ENCODE measurements at regions not wholly inside any gene's neighbourhood (a gene's known extent, or its start where the extent isn't known, plus 50 kb on each side); places are given as distances from the start of the nearest gene placed in this dataset.

DNA sequence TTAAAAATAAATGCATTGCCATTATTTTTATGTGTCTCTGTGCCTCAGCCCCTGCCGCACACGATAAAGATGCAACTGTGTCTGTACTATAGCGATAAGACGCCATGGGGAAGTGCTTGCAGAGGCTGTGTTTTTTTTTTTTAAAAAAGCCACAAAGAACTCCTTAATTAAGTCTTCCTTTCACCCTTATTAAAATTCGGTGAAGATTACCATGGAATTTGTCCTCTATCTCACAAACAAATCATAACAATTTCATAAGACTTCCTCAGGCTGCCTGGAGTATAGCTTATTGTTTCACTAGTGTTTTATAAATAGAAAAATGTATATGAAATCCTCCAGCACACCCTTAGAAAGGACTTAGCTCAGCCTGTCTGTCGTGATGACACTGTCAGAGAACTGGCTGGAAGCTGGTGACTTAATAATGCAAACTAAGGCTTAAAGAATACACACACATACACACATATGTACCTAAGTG, 374.8 kb upstream of the SLCO3A1 start:
- no peak for TF ChIP-seq POLR2A (IDR thresholded peaks at IDR 0.05)
- TF ChIP-seq, protein P1, sequence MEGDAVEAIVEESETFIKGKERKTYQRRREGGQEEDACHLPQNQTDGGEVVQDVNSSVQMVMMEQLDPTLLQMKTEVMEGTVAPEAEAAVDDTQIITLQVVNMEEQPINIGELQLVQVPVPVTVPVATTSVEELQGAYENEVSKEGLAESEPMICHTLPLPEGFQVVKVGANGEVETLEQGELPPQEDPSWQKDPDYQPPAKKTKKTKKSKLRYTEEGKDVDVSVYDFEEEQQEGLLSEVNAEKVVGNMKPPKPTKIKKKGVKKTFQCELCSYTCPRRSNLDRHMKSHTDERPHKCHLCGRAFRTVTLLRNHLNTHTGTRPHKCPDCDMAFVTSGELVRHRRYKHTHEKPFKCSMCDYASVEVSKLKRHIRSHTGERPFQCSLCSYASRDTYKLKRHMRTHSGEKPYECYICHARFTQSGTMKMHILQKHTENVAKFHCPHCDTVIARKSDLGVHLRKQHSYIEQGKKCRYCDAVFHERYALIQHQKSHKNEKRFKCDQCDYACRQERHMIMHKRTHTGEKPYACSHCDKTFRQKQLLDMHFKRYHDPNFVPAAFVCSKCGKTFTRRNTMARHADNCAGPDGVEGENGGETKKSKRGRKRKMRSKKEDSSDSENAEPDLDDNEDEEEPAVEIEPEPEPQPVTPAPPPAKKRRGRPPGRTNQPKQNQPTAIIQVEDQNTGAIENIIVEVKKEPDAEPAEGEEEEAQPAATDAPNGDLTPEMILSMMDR (IDR thresholded peaks at IDR 0.05) = no peak
- no peak for DNase-seq
- no peak for ATAC-seq
- intact Hi-C loops (cut with DNase I) = no loop called here
- WGBS, 2 donors = 62 to 81% methylated on average over 6 of the region's 6 CpGs
- Histone ChIP-seq H3K36me3 (replicated peaks in 1 of 2; ENCODE audit: insufficient read depth in 1 of 2, low read depth in 2 of 2) (no peaks in the 10 kb centered on the region), H3K27me3 (no peaks in the 10 kb centered on the region), H3K4me1 (no peaks in the 10 kb centered on the region), H3K9me3 (no peaks in the 10 kb centered on the region), H3K4me3 (no peak overlapping the region), H3K27ac (no peak overlapping the region)

DNA sequence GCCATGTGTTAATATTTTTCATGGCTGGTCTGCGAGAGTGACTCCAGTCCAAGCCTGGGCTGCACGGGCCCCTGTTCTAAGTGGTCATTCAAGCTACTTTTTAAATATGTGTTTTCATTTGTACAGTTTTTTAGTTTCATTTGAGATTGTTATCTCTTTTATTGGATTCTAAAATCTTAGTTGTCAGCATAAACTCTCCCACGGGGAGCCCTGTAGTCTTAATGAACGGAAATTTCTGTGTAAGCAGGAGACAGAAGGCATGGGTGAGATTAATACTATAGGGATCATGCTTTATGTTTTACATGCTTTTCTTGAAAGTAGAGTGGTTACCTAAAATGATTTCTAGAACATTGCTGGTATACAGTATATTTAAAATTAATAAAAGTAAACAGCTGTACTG, 373.1 kb upstream of the SLCO3A1 start:
- Histone ChIP-seq H3K4me1 (no peaks in the 10 kb centered on the region), H3K9me3 (no peaks in the 10 kb centered on the region), H3K4me3 (no peak overlapping the region), H3K36me3 (replicated peaks in 1 of 2; ENCODE audit: insufficient read depth in 1 of 2, low read depth in 2 of 2) (no peaks in the 10 kb centered on the region), H3K27ac (no peak overlapping the region), H3K27me3 (no peaks in the 10 kb centered on the region)
- WGBS, 2 donors = 77 to 80% methylated on average over 4 of the region's 4 CpGs
- TF ChIP-seq, protein P1 (IDR thresholded peaks at IDR 0.05) = no peak
- no peak for TF ChIP-seq POLR2A (IDR thresholded peaks at IDR 0.05)
- ATAC-seq (no peak), DNase-seq (no peak)
- intact Hi-C loops (cut with DNase I) = no loop called here

DNA sequence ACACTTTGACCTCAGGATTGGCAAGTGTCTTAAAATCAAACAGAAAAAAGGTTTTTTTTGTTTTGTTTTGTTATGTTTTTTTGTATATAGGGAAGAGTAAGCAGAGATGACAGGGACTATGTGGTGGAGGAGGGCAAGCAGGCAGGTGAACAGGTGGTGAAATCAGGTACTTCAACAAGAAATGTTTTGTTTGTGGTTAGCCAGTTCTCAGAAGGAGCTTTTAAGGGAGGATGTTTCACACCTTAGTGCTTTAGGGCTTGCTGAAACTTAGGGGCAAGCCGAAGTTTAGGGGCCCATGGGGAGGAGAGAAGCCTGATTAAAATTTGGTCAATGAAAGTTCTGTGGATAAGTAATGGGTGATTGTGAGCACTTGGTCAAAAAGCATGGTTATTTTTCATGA, 370.7 kb upstream of the SLCO3A1 start:
- no peaks in the 10 kb centered on the region for H3K27me3 ChIP-seq

DNA sequence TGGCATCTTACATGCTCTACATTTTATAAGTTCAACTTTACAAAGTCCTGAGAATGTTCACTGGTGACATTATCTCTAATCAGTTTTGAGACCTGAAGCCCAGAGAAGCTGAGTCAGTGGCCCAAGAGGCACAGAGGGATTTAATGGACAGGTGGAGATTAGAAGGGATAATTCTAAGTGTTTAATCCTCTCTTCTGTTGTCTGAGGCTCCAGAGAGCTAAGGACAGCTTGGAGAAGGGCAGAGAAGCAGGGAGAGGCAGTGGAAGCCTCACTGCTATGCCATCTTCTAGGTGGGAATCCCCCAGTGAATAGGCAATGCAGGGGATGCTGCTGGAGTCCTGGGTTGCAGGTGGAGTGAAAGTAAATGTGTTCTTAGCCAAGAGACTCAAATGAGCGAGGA, 369.4 kb upstream of the SLCO3A1 start:
- ATAC-seq = no peak
- 61 to 92% methylated on average over 1 of the region's 1 CpG for WGBS, 2 donors
- Histone ChIP-seq H3K27ac (no peak overlapping the region), H3K27me3 (no peaks in the 10 kb centered on the region), H3K4me1 (no peaks in the 10 kb centered on the region), H3K4me3 (no peak overlapping the region), H3K9me3 (no peaks in the 10 kb centered on the region), H3K36me3 (replicated peaks in 1 of 2; ENCODE audit: insufficient read depth in 1 of 2, low read depth in 2 of 2) (no peaks in the 10 kb centered on the region)
- intact Hi-C loops (cut with DNase I) = no loop called here
- TF ChIP-seq POLR2A (IDR thresholded peaks at IDR 0.05) = no peak
- TF ChIP-seq, protein P1 (IDR thresholded peaks at IDR 0.05) = no peak
- no peak for DNase-seq

More for the DNA sequence above, 370.7 kb upstream of the SLCO3A1 start:
- Histone ChIP-seq H3K36me3 (replicated peaks in 1 of 2; ENCODE audit: insufficient read depth in 1 of 2, low read depth in 2 of 2) (no peaks in the 10 kb centered on the region), H3K4me3 (no peak overlapping the region), H3K9me3 (no peaks in the 10 kb centered on the region), H3K4me1 (no peaks in the 10 kb centered on the region), H3K27ac (no peak overlapping the region)
- WGBS, 2 donors = 43 to 57% methylated on average over 1 of the region's 1 CpG
- no peak for TF ChIP-seq POLR2A (IDR thresholded peaks at IDR 0.05)
- TF ChIP-seq, protein P1 (IDR thresholded peaks at IDR 0.05) = no peak
- intact Hi-C loops (cut with DNase I) = no loop called here
- no peak for DNase-seq
- ATAC-seq = no peak

DNA sequence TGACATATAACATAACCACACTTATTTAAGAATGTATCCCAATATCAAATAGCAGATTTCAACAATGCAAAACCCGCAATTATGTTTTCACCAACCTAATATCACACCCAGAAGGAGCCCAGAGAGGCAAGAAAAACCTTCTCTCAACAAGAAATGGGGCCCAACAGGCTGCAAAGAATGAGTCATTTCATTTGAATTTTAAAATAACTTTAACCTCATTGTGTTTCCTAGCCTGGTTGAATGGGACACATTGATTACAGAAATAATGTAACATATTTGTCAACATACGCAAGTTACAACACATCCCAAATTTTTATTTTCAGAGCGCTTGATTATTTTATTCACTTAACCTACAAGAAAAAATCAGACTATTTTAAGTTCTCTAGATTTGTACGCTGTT, 365.1 kb upstream of the SLCO3A1 start:
- no peak for TF ChIP-seq POLR2A (IDR thresholded peaks at IDR 0.05)
- TF ChIP-seq, protein P1 (IDR thresholded peaks at IDR 0.05) = no peak

More for the DNA sequence above, 365.1 kb upstream of the SLCO3A1 start:
- intact Hi-C loops (cut with DNase I) = no loop called here
- DNase-seq (no peak), ATAC-seq (no peak)
- 64 to 69% methylated on average over 4 of the region's 4 CpGs for WGBS, 2 donors
- Histone ChIP-seq H3K27me3 (no peaks in the 10 kb centered on the region), H3K9me3 (no peaks in the 10 kb centered on the region), H3K36me3 (replicated peaks in 1 of 2; ENCODE audit: insufficient read depth in 1 of 2, low read depth in 2 of 2) (no peaks in the 10 kb centered on the region), H3K4me3 (no peak overlapping the region), H3K4me1 (no peaks in the 10 kb centered on the region), H3K27ac (no peak overlapping the region)

Measured in body of pancreas (tissue), 4 donors.